A172 (cell line): ENCODE measurements at regions not wholly inside any gene's neighbourhood (a gene's known extent, or its start where the extent isn't known, plus 50 kb on each side); places are given as distances from the start of the nearest gene placed in this dataset.

Experiments used
- DNase-seq: peaks from one replicate; pipeline ENCODE4 v3.0.0-alpha.2; 2015; ENCODE audit warnings: low spot score

- no peak for DNase-seq
These were observed 468.8 kb downstream of the BCL11B start for GRCh38 chr14:98803196-98803595.

DNA sequence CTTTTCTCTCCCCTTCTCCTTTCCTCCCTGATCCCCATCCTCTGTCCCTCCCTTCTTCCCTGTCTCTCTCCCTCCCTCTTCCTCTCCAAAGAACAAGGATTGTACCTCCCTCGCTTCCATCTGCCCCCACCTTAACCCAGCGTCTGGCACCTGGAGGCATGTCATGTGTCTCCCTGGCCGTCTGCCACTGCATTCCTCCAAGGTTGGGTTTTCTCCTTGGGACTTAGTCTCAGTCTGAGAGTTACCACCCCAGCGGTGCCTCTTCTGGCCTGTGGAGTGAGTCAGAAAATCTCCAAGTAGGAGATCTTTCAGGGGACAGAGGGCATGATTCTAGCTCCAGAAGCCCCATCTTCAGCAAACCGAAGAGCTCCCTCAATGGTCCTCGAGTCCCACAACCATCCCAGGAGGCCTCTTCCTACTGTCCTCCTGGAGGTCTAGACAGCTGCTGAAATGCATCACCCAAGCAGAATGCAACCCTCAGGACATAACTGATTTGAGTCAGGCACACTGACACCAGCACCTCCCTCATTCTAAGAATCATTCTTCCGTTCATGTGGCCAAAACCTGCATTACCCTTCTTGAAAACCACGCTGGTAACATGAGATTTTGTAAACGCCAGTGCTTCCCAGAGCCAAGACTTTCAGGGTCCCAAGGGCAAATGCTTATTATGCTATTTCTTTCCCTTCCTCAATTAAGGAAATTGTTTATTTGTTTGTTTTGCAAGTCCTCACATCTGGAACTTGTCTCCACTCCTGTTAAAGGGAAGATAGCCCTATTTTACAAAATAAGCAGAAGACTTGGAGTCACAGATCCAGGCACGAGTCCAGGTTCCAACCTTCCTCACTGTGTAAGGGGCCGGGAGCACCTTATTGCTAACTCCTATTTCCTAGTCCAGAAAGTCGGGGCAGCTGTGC lies 463.2 kb downstream of the BCL11B start:
- DNase-seq = no peak

GRCh38 chr14:98816195-98816594 lies 455.8 kb downstream of the BCL11B start:
- no peak for DNase-seq

DNA sequence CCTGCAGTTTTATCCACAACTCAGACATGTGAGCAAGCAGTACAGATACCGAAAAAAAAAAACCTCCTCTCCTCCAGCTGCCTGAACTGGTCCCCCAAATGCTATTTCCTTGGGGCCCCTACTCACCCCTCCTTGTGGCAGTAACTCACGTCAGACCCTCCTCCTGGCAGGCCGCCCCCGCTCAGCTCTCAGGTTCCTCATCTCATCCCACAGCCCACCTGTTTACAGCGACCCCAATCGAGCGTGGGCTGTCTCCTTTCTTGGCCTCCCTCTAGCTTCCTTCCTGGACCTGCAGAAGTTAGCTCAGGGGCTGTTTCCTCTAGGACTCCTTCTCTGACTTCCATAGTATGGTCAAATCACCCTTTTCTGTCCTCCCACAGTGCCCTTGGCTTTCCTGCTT lies 455.3 kb downstream of the BCL11B start:
- no peak for DNase-seq

DNA sequence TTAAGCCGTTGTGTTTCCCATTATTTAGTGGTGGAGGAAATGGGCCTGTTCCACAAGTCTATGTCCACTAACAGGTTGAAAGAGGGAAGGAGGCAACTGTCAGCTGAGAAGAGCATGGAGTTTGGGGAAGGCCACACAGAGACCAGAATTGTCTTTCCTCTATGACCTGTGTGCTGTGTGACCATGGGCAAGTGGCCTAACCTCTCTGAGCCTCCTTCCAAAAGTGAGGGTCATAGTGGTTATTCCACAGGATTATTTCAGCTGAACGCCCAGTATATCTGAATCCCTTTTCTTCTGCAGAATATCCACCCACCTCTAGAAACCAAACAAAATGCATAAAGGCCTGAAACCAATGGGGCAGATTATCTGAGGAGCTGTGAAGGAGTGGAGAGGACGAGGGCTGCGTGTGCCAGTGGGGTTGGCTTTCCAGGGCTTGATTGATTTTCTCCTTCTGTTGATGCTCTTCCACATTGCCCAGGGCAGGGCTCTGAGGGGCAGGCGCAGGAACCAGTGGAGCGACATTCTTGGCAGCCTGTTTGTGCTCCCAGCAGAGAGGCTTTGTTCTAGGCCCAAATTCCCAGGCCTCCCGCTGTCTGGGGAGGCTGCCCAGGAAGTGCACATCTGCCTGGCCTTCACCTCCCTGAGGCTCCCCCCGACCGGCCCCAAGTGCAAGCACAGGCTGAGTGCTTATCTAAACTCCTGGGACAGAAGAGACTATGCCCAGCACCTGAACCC lies 452.7 kb downstream of the BCL11B start:
- no peak for DNase-seq

DNA sequence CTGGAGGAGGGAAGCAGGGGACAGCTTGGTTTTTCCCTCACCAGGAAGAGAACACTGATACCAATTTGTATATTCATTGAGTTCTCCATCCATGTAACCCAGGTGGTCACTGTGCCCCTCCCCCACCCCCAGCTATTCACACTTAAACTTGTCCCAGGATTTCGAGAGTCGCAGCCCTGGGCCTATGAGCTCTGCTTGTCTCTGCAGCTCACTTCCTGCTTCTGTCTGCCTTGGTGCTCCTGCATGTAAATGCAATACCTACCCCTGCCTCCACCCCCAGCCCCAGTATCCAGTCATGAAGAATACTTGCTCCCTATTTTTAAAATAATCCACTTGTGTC lies 452.2 kb downstream of the BCL11B start:
- no peak for DNase-seq

DNA sequence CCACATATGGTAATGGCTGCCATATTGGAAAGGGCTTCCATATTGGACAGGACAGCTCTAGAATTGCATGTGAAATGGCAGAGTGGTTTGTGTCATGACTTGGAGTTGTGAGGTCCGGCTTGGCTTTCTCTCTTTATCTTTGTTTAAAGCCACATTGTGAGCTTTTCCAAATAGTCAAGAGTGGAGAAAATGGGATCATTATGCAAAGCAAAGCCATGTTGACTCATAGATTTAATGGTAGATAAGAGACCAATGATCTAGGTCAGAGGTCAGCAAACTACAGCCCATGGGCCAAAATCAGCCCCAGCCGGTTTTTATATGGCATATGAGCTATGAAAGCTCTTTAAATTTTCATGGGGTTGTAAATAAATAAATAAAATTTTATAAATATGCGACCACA lies 449.1 kb downstream of the BCL11B start:
- no peak for DNase-seq

GRCh38 chr14:98826618-98827017 lies 445.4 kb downstream of the BCL11B start:
- DNase-seq = no peak

DNA sequence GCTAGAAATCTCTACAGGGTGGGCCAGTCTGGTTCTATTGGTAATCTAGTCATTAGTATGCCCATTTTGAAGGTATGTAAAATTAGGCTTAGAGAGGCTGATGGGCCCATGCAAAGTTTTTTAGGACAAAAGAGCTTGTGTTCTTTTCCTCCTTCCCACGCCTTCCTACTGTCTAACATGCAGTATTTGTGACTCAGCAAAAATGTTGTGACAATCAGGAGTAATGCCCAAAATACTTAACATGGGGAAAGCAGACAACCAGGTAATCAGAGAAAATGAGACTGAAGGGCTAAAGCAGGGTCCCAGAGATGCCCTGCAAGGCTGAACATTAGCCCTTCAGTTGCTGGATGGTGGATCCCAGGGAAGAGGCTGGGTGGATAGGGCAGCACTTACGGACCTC lies 437.9 kb downstream of the BCL11B start:
- DNase-seq = no peak

DNA sequence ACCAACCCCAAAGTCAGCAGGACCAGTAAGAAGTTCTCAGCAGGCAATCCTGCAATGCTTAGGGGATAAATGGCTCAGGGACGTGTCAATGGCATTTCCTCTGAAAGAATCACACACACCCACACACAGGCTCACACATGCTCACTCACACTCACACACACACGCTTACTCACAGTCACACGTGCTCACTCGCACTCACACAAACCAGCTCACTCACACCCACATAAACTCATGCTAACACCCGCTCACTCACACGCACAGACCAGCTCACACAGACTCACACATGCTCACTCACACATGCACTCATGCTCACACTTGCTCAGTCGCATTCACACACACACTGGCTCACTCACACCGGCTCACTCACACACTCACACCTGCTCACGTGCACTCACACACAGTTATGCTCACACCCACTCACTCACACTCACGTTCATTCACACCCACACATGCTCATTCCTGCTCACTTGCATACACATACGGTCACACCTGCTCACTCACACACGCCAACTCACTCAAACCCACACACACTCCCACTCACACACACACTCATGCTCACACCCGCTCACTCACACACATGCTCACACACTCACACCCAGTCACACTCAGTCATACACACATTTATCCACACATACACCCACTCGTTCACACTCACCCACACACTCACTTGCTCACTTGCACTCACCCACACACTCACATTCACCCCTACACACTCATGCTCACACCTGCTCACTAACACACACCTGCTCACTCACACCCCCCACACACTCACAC lies 436.8 kb downstream of the BCL11B start:
- DNase-seq = no peak

DNA sequence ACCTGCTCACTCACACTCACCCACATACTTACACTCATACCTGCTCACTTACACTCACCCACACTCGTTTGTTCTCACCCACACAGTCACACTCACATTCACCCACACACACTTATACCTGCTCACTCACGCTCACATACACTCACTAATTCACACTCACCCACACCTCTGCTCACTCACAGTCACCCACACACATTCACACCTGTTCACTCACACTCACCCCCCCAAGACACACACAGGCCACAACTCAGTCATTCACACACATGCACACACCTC lies 436.2 kb downstream of the BCL11B start:
- no peak for DNase-seq

DNA sequence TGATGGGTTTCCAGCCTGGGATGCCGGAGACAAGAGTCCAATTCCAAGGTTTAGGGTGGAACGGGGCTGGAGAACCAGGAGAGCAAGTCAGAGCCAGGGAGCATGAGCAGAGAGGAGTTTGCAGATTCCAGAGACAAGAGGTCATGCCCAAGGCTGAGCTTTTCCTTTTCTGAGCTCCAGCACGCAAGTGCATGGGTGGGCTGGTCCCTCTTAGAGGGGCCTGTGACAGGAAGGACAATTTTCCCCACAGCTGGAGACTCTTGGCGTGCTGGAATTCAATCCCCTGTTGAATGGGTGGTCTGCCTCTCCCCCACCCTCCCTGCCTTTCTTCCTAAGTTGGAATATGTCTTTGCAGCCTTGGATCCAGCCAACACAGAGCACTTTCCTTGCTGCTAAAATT lies 431.9 kb downstream of the BCL11B start:
- DNase-seq = no peak

DNA sequence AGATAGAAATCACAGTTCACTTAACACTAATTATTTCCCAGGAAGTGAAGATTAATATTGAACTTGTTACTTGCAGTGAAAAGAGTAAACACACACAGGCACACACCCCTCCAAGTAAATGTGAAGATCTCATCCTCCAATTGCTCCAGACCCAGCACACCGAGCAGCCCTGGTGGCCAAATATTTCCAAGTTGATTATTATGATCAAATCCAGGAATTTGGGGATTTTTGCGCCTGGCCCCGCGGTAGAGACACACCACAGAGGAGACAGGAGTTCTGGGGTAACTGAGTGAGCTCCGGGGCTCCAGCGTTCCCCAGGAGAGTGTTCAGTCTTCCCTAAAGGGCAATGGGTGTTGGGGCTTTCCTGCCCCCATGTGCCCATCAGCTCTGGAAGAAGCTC lies 431.5 kb downstream of the BCL11B start:
- DNase-seq = no peak

- DNase-seq = no peak
These were observed 427.5 kb downstream of the BCL11B start for GRCh38 chr14:98844456-98844855.

GRCh38 chr14:98847521-98848468 lies 424.2 kb downstream of the BCL11B start:
- DNase-seq = no peak

DNA sequence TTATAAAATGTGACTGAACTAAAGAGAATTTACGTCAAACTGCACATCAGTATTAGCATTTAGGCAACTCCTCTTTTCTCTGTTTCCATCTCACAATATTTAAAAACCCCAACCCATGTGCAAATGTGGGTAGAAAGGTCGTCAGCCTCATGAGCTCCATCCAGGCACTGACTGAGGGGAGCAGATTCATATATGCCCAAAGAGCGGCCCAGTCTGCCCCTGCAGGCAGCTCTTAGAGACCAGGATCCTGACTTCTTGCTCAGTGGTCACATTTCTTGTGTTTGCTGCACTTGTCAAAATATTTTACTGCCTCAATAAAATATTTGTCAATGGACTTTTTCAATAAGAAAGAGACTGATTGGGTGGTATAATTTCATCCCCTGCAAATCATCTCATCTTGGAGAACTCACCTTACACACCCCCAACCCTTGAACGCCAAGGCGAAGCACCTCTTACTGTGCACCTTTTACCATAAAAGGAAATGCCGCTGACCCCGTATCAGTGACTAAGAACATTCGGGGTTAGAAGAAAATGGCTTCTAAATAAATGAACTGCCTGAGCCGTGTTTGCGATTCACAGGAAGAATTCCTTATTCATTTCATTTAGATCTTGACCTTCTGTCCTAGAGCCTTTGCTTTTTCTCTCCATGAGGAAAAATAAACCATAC lies 418.8 kb downstream of the BCL11B start:
- DNase-seq = no peak

GRCh38 chr14:98855926-98856715 lies 415.9 kb downstream of the BCL11B start:
- no peak for DNase-seq

DNA sequence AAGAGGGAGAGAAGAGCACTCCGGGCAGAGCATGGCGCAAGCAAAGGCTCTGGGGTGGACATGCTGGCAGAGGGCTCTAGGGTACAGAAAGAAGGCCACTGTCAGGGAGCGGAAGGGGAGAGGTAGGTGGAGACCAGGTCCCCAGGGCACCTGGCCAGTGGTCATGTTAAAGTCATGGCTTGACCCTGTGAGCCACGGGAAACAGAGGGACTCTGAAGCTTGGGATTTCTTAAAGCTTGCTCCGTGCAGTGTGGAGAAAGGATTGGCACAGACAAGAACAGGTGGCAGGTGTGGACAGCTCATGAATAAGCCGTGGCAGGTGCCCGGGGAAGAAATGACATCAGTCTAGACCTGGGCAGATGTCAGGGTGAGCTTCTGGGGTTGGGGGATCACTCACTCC lies 413.8 kb downstream of the BCL11B start:
- DNase-seq = no peak

GRCh38 chr14:98858561-98858960 lies 413.4 kb downstream of the BCL11B start:
- no peak for DNase-seq

- no peak for DNase-seq
These were observed 412.7 kb downstream of the BCL11B start for GRCh38 chr14:98859301-98859700.
